Activated naive CD4-positive, alpha-beta T cell treated with anti-CD3 and anti-CD28 coated beads, Interleukin-2, amount 10 ng/mL, durations not matched to agents 7 days and 5 days (primary cell): ENCODE measurements at regions not wholly inside any gene's neighbourhood (a gene's known extent, or its start where the extent isn't known, plus 50 kb on each side); places are given as distances from the start of the nearest gene placed in this dataset.
"Not testable (repeated sequence)": the region's sequence is repeated elsewhere in the genome, so short reads cannot be mapped to it uniquely, and the experiment has no call there.

Experiments
- CTCF ChIA-PET: fragments of 350-600 bp; sonication (Branson Sonifier 250); formaldehyde crosslinking; loops from one replicate; lab custom pipeline; 2021; ENCODE audit warnings: antibody characterized with exemption; lab: Charles Lee
- DNase-seq: peaks from one replicate; pipeline ENCODE4 v3.0.0-alpha.2; 2020
- H3K27ac Mint-ChIP-seq: one replicate; pipeline ENCODE4 v1.8.0; 2021; ENCODE audit warnings: mild to moderate bottlenecking, moderate library complexity, mixed read lengths
- H3K27me3 Mint-ChIP-seq: one replicate; pipeline ENCODE4 v1.8.0; 2021; ENCODE audit warnings: mild to moderate bottlenecking, mixed read lengths
- H3K36me3 Mint-ChIP-seq: one replicate; pipeline ENCODE4 v1.8.0; 2021; ENCODE audit warnings: mixed read lengths
- H3K4me1 Mint-ChIP-seq: one replicate; pipeline ENCODE4 v1.8.0; 2021; ENCODE audit warnings: mixed read lengths
- H3K4me3 Mint-ChIP-seq: one replicate; pipeline ENCODE4 v1.8.0; 2021; ENCODE audit warnings: mild to moderate bottlenecking, moderate library complexity, mixed read lengths
- H3K9me3 Mint-ChIP-seq: one replicate; pipeline ENCODE4 v1.8.0; 2021; ENCODE audit warnings: mixed read lengths

- Mint-ChIP-seq H3K36me3 (no peaks in the 10 kb centered on the region), H3K27ac (no peak overlapping the region), H3K4me1 (no peaks in the 10 kb centered on the region), H3K27me3 (no peaks in the 10 kb centered on the region), H3K4me3 (no peak overlapping the region), H3K9me3 (peaks cover 2% of the 10 kb centered on the region)
- no peak for DNase-seq
- CTCF ChIA-PET, result no interaction called here
Observed at GRCh38 chr10:23914641-23915040, 294.3 kb upstream of the KIAA1217 start.

DNA sequence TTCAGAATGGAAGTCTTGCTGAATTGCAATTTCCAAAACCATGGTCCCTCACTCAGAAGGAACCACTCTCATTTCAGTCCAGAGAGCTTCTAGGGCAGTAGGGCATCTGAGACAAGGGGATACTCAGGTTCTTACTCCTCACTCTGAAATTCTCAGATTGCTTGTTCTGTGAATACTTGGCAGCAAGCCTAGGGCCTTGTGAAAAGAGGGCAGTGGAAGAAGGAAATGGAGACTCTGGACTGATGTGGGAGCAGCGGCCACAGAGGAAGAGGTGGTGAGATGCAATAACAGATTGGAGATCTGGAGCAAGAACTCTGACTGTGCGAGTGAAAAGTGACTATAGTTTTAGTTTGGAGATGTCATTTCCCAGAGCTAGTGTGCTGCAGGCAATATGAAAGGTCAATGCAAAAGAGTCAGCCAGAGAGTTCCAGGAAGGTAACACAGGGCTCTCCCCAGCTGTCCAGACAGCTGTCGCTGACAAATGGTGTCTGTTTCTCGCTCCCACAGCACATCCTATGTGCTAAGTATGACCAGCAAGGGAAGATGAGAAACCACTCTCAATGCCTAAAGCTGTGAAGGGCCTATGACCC, 291.6 kb upstream of the KIAA1217 start:
- peaks cover 4% of the 10 kb centered on the region for H3K9me3 Mint-ChIP-seq
- CTCF ChIA-PET, result no interaction called here
- H3K4me1 Mint-ChIP-seq, result no peaks in the 10 kb centered on the region
- no peak overlapping the region for H3K4me3 Mint-ChIP-seq
- no peak overlapping the region for H3K27ac Mint-ChIP-seq
- no peaks in the 10 kb centered on the region for H3K36me3 Mint-ChIP-seq
- no peak for DNase-seq
- H3K27me3 Mint-ChIP-seq, result no peaks in the 10 kb centered on the region

DNA sequence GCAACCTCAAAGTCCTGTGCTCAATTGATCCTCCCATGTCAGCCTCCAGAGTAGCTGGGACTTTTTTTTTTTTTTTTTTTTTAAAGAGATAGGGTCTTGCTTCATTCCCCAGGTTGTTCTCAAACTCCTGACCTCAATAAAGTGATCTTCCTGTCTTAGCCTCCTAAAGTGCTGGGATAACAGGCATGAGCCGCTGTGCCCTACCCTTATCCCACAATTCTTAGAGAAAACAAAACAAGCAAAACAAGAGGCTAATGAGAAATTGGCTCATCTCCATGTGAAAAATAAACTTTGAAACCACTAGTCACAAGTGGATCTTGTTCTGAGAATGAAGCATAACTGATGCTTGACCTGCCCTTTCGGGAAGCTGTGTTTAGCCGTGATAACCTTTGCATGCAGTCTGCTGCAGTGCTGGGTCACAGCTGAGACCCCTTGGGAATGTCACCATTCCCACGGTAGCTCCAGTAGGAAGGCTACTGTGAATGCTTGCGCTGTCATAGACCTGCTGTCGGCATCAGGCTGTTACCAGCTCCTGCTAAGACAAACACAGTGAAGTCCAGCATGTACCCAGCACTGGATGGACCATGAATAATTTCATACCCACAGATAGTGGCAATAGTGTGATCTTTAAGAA, 290.7 kb upstream of the KIAA1217 start:
- Mint-ChIP-seq H3K4me1 (no peaks in the 10 kb centered on the region), H3K36me3 (no peaks in the 10 kb centered on the region), H3K27ac (no peak overlapping the region), H3K27me3 (no peaks in the 10 kb centered on the region), H3K4me3 (no peak overlapping the region), H3K9me3 (peaks cover 4% of the 10 kb centered on the region)
- CTCF ChIA-PET, result interaction anchor here (0.7 kb wide), 1 partner anchor 163 kb away, joined by 3 read pairs; no protein-coding TSS in a partner anchor
- DNase-seq, result no peak

DNA sequence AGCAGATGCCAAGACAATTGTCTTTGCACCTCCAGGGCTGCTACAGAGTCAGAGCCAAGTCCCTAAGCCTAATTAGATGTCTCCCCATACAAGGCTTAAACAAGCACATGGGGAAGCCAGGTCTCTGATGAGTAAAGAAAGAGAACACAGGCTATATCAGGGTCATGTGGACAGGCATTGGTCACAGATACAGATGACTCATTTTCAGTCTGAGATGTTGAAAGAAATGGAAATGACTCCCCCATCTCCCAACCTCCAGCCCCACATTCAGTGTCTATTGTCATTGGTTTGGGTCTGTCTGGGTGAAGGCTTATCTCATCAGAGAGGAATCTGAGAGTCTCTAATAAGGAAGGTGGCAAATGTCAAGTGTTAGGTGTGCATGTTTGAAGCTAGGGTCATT, 290.1 kb upstream of the KIAA1217 start:
- CTCF ChIA-PET, result interaction anchor here (0.7 kb wide), 1 partner anchor 162 kb away, joined by 3 read pairs; no protein-coding TSS in a partner anchor
- Mint-ChIP-seq H3K27ac (no peak overlapping the region), H3K27me3 (no peaks in the 10 kb centered on the region), H3K4me3 (no peak overlapping the region), H3K36me3 (no peaks in the 10 kb centered on the region), H3K9me3 (peaks cover 4% of the 10 kb centered on the region), H3K4me1 (no peaks in the 10 kb centered on the region)
- DNase-seq, result no peak

DNA sequence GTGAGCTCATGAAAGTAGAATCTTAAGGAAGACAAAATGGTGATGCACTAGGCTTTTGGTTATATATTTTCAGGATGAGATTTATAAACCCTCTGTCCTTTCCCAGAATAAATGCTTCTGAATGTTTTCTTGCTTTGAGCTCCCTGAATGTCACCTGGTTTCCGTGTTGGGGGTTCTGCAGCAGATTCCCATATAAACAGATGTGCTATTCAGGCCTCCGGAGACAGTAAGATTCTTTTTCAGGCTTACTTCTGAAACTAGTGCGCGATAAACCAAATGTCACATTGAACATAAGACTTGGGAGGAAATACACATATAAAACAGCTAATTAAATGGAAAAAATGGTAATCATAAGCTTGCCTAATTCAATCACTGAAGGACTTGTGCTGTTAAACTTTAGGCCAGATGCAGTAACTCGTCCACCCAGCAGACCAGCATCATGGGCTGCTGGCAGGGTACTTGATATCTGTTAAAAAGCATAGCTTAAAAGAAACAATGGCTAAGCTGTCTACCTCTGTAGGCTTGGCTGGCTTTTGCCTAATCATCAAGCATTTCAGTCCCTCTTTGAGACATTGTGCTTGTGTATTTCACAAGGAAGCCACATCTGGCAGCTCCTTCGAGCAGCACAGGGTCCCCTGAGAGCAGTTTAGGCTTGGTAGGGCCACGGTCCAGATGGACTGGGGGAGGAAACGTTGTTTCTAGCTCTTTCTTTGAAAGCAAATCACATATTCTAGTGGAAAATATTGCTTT, 281.2 kb upstream of the KIAA1217 start:
- Mint-ChIP-seq H3K27ac (no peak overlapping the region), H3K4me1 (no peaks in the 10 kb centered on the region), H3K4me3 (no peak overlapping the region), H3K36me3 (no peaks in the 10 kb centered on the region), H3K9me3 (no peaks in the 10 kb centered on the region), H3K27me3 (no peaks in the 10 kb centered on the region)
- CTCF ChIA-PET, result no interaction called here
- no peak for DNase-seq

GRCh38 chr10:23934023-23934422, 274.9 kb upstream of the KIAA1217 start:
- H3K27me3 Mint-ChIP-seq, H3K27ac Mint-ChIP-seq, CTCF ChIA-PET, H3K4me1 Mint-ChIP-seq, H3K36me3 Mint-ChIP-seq, H3K9me3 Mint-ChIP-seq, DNase-seq, H3K4me3 Mint-ChIP-seq: not testable (repeated sequence)

GRCh38 chr10:23945845-23946244, 263.1 kb upstream of the KIAA1217 start:
- Mint-ChIP-seq H3K4me3 (no peak overlapping the region), H3K36me3 (no peaks in the 10 kb centered on the region), H3K9me3 (no peaks in the 10 kb centered on the region), H3K27me3 (no peaks in the 10 kb centered on the region), H3K27ac (no peak overlapping the region), H3K4me1 (no peaks in the 10 kb centered on the region)
- no peak for DNase-seq
- CTCF ChIA-PET, result no interaction called here

DNA sequence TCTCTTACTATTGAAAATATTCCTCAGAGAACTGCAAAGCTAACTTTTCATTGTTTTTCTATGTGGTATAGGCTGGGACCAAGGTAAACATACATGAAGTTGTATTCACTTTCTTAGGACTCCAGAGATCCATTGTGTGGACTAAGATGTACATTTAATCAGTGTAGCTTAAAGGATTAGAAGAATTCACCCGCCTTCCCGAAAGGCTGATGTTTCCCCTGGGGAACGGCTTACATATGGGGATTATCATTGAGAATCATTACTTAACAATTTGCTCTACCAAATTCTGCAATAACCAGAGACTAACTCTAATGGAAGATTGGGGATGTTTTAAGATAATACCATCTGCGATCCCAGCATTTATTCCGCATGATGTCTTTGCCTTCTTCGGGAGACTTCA, 257.1 kb upstream of the KIAA1217 start:
- H3K27me3 Mint-ChIP-seq, result no peaks in the 10 kb centered on the region
- H3K27ac Mint-ChIP-seq, result no peak overlapping the region
- no peak overlapping the region for H3K4me3 Mint-ChIP-seq
- H3K9me3 Mint-ChIP-seq, result peaks cover 7% of the 10 kb centered on the region
- CTCF ChIA-PET, result no interaction called here
- no peaks in the 10 kb centered on the region for H3K4me1 Mint-ChIP-seq
- no peak for DNase-seq
- no peaks in the 10 kb centered on the region for H3K36me3 Mint-ChIP-seq

- H3K27me3 Mint-ChIP-seq, result no peaks in the 10 kb centered on the region
- DNase-seq, result no peak
- H3K9me3 Mint-ChIP-seq, result peaks cover 11% of the 10 kb centered on the region
- H3K36me3 Mint-ChIP-seq, result no peaks in the 10 kb centered on the region
- H3K4me3 Mint-ChIP-seq, result no peak overlapping the region
- H3K27ac Mint-ChIP-seq, result no peak overlapping the region
- CTCF ChIA-PET, result no interaction called here
- H3K4me1 Mint-ChIP-seq, result no peaks in the 10 kb centered on the region
Observed at GRCh38 chr10:23955456-23956225, 253.3 kb upstream of the KIAA1217 start.

DNA sequence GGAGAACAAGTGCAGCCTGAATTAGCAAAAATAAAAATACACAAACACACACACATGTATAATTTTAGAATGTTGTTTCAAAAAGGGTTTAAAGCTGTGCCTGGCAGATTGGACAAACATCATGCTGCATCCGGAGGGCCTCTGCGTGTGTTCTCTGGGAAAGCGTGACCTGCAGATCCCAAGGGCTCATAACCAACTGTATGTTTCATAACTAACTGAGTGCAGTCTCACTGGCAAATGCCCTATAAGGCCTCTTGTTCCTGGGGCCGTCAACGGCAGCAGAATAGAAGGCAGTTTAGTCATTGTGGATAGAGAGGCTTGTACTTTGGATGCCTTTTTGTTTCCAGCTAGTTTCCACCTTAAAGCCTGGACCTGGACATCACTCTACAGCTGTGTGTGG, 243.8 kb upstream of the KIAA1217 start:
- H3K4me3 Mint-ChIP-seq, result no peak overlapping the region
- DNase-seq, result no peak
- H3K36me3 Mint-ChIP-seq, result no peaks in the 10 kb centered on the region
- H3K9me3 Mint-ChIP-seq, result peaks cover 2% of the 10 kb centered on the region
- CTCF ChIA-PET, result no interaction called here
- no peaks in the 10 kb centered on the region for H3K4me1 Mint-ChIP-seq
- H3K27me3 Mint-ChIP-seq, result no peaks in the 10 kb centered on the region
- H3K27ac Mint-ChIP-seq, result no peak overlapping the region

DNA sequence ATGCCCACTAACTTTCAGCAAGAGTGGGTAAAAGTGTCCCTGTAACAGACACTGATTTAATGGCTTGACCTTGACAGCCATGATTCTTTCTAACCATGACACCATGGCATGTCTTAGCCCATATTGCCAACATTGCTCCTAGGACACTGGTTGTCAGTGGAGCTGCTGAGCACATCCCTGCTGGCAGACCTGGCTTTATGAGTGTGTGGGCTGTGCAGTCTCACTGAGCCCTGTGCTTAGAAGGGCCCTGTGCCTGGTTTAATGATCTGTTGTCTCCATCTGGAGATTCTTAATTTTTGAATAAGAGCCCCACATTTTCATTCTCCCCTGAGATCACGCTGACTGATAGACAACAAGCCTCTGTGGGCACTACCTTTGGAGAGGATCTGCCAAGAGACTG, 243.1 kb upstream of the KIAA1217 start:
- Mint-ChIP-seq H3K4me3 (no peak overlapping the region), H3K27ac (no peak overlapping the region), H3K27me3 (no peaks in the 10 kb centered on the region), H3K36me3 (no peaks in the 10 kb centered on the region), H3K9me3 (peaks cover 2% of the 10 kb centered on the region), H3K4me1 (no peaks in the 10 kb centered on the region)
- DNase-seq, result no peak
- CTCF ChIA-PET, result no interaction called here

DNA sequence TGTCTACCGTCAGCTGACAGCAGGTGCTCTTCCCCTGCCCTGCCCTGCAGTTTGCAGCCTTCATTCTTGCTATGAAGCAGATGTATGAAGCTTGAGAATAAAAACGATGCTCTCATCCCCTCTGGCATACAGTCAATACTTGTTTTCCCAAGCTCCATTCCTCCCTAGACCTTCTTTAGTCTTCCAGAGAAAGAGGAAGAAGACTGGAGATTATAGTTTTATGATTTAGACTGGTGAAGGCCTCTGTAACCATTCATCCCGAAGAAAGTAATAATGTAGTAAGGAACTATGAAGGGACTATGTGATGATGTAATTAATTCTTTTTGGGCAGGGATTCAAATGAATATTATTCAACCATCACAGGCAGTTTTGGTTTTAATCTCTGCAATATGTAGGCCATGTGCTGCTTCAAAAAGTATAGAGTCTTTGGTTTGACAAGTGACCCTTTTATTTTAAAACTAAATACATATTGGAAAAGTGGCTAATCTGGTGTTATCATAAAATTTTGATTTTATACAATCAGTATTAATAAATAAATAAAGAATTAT, 242.4 kb upstream of the KIAA1217 start:
- no peak overlapping the region for H3K27ac Mint-ChIP-seq
- no peak overlapping the region for H3K4me3 Mint-ChIP-seq
- H3K9me3 Mint-ChIP-seq, result peaks cover 2% of the 10 kb centered on the region
- H3K4me1 Mint-ChIP-seq, result no peaks in the 10 kb centered on the region
- no peak for DNase-seq
- H3K36me3 Mint-ChIP-seq, result no peaks in the 10 kb centered on the region
- no peaks in the 10 kb centered on the region for H3K27me3 Mint-ChIP-seq
- CTCF ChIA-PET, result no interaction called here

DNA sequence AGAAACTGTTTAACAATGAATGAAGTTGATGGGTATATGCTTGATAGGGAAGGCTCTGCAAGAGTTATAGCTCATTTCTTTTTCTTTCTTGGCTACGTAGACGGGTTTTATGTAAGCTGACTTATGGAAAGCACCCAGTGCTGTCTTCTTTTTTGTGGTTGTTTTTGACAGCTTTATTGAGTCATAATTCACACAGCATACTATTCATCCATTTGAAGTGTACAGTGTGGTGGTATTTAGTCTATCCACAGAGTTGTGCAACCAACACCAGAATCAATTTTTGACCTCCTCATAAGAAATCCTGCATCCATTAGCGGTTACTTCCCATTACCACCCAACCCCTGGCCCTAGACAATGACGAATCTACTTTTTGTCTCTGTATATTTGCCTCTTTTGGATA, 240.6 kb upstream of the KIAA1217 start:
- Mint-ChIP-seq H3K9me3 (peaks cover 4% of the 10 kb centered on the region), H3K27ac (no peak overlapping the region), H3K4me3 (no peak overlapping the region), H3K27me3 (no peaks in the 10 kb centered on the region), H3K36me3 (no peaks in the 10 kb centered on the region), H3K4me1 (no peaks in the 10 kb centered on the region)
- DNase-seq, result no peak
- CTCF ChIA-PET, result no interaction called here

GRCh38 chr10:23974746-23975272, 234.1 kb upstream of the KIAA1217 start:
- CTCF ChIA-PET, result interaction anchor here (0.6 to 1.0 kb wide), 2 partner anchors 19 to 459 kb away, joined by 3 to 4 read pairs; no protein-coding TSS in a partner anchor
- H3K27ac Mint-ChIP-seq, result no peak overlapping the region

More at GRCh38 chr10:23974746-23975272, 234.1 kb upstream of the KIAA1217 start:
- no peaks in the 10 kb centered on the region for H3K36me3 Mint-ChIP-seq
- H3K4me1 Mint-ChIP-seq, result no peaks in the 10 kb centered on the region
- H3K9me3 Mint-ChIP-seq, result peaks cover 2% of the 10 kb centered on the region
- H3K4me3 Mint-ChIP-seq, result no peak overlapping the region
- H3K27me3 Mint-ChIP-seq, result no peaks in the 10 kb centered on the region
- no peak for DNase-seq
